ENCODE measurements at regions not wholly inside any gene's neighbourhood (a gene's known extent, or its start where the extent isn't known, plus 50 kb on each side); places are given as distances from the start of the nearest gene placed in this dataset.

DNA sequence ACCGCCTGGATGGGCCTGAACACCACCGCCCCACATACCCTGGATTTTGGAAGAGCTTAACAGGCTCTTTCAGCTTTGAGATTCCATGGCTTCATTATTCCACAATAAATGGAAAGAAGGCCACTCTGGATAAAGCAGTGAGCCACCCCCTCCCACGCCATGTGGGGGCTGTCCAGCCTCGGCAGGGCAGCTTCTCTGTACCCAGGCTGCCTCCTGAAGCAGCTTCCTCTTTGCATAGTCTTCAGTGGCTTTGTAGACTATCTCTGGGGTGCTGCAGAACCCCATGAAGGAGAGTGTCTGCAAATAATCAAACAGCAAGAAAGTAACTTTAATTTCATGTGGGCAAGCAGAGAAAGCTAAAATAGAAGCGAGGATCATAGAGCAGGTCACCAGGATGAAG, 96.6 kb upstream of the NXT1 start:
- CTCF ChIA-PET = no interaction called here
- no peak for DNase-seq (ENCODE audit: extremely low spot score)
- TF ChIP-seq FOXM1 (IDR thresholded peaks at IDR 0.05; ENCODE audit: borderline replicate concordance) (no peak), NFRKB (IDR thresholded peaks at IDR 0.05) (no peak), ZNF384 (IDR thresholded peaks at IDR 0.05) (no peak), L3MBTL2 (conservative IDR thresholded peaks at IDR 0.05) (no peak), SP1 (IDR thresholded peaks at IDR 0.05) (no peak), FOXA1 (IDR thresholded peaks at IDR 0.05) (no peak), BHLHE40 (IDR thresholded peaks at IDR 0.05; ENCODE audit: borderline replicate concordance) (no peak), ELF4 (IDR thresholded peaks at IDR 0.05) (no peak), LEF1 (IDR thresholded peaks at IDR 0.05; ENCODE audit: borderline replicate concordance) (no peak), ARNT (IDR thresholded peaks at IDR 0.05) (no peak), TARDBP (IDR thresholded peaks at IDR 0.05) (no peak)
- POLR2A ChIA-PET = no interaction called here

GRCh38 chr20:23253524-23253923, 97.1 kb upstream of the NXT1 start:
- DNase-seq (ENCODE audit: extremely low spot score) = no peak
- CTCF ChIA-PET = no interaction called here
- no peak for TF ChIP-seq SUZ12 (IDR thresholded peaks at IDR 0.05)
- TF ChIP-seq NFRKB (IDR thresholded peaks at IDR 0.05) = no peak
- no peak for TF ChIP-seq SP1 (IDR thresholded peaks at IDR 0.05)
- TF ChIP-seq TARDBP (IDR thresholded peaks at IDR 0.05) = no peak
- TF ChIP-seq ARNT (IDR thresholded peaks at IDR 0.05) = no peak
- TF ChIP-seq FOXM1 (IDR thresholded peaks at IDR 0.05; ENCODE audit: borderline replicate concordance) = no peak
- no peak for TF ChIP-seq LEF1 (IDR thresholded peaks at IDR 0.05; ENCODE audit: borderline replicate concordance)
- no peak for TF ChIP-seq BHLHE40 (IDR thresholded peaks at IDR 0.05; ENCODE audit: borderline replicate concordance)
- POLR2A ChIA-PET = no interaction called here

GRCh38 chr20:23251779-23252178, 98.8 kb upstream of the NXT1 start:
- ChIA-PET CTCF (no interaction called here), POLR2A (no interaction called here)
- DNase-seq (ENCODE audit: extremely low spot score) = no peak
- TF ChIP-seq HDGF (IDR thresholded peaks at IDR 0.05; ENCODE audit: borderline replicate concordance) = no peak
- no peak for TF ChIP-seq SUZ12 (IDR thresholded peaks at IDR 0.05)
- TF ChIP-seq PKNOX1 (IDR thresholded peaks at IDR 0.05) = no peak
- TF ChIP-seq NFRKB (IDR thresholded peaks at IDR 0.05) = no peak
- TF ChIP-seq FOXM1 (IDR thresholded peaks at IDR 0.05; ENCODE audit: borderline replicate concordance) = no peak
- no peak for TF ChIP-seq TARDBP (IDR thresholded peaks at IDR 0.05)
- TF ChIP-seq ELF4 (IDR thresholded peaks at IDR 0.05) = no peak
- TF ChIP-seq BHLHE40 (IDR thresholded peaks at IDR 0.05; ENCODE audit: borderline replicate concordance) = no peak
- no peak for TF ChIP-seq L3MBTL2 (conservative IDR thresholded peaks at IDR 0.05)
- TF ChIP-seq SP1 (IDR thresholded peaks at IDR 0.05) = no peak
- TF ChIP-seq FOXK2 (IDR thresholded peaks at IDR 0.05) = no peak
- no peak for TF ChIP-seq ARNT (IDR thresholded peaks at IDR 0.05)
- TF ChIP-seq LEF1 (IDR thresholded peaks at IDR 0.05; ENCODE audit: borderline replicate concordance) = no peak
- no peak for TF ChIP-seq ZNF384 (IDR thresholded peaks at IDR 0.05)
- no peak for TF ChIP-seq CTBP1 (IDR thresholded peaks at IDR 0.05; ENCODE audit: borderline replicate concordance)
- no peak for TF ChIP-seq FOXA1 (IDR thresholded peaks at IDR 0.05)

DNA sequence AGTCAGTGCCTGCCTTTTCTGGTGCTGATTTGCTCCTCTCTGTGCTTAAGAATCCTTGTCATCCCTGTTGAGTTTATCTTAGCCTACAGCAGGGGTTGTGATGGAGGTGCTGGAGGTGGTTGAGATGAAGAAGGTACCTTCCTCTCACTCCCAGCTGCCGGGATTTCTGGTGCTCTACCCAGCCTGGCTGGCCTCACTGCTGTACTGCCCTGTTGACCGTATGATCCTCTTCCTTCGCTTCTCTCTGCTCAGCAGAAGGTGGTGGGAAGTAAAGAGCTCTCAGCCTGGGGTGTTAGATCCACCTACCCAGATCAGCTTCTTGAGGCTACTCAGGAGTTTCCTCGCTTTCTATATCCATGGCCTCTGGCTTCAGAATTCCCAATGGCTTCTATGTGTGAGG, 101.0 kb upstream of the NXT1 start:
- TF ChIP-seq FOXK2 (IDR thresholded peaks at IDR 0.05) (no peak), SUZ12 (IDR thresholded peaks at IDR 0.05) (no peak), LEF1 (IDR thresholded peaks at IDR 0.05; ENCODE audit: borderline replicate concordance) (no peak), CTBP1 (IDR thresholded peaks at IDR 0.05; ENCODE audit: borderline replicate concordance) (no peak), NFRKB (IDR thresholded peaks at IDR 0.05) (no peak), ZNF384 (IDR thresholded peaks at IDR 0.05) (no peak), FOXA1 (IDR thresholded peaks at IDR 0.05) (no peak), SP1 (IDR thresholded peaks at IDR 0.05) (no peak), TARDBP (IDR thresholded peaks at IDR 0.05) (no peak), HDGF (IDR thresholded peaks at IDR 0.05; ENCODE audit: borderline replicate concordance) (no peak), ARNT (IDR thresholded peaks at IDR 0.05) (no peak), L3MBTL2 (conservative IDR thresholded peaks at IDR 0.05) (no peak), ELF4 (IDR thresholded peaks at IDR 0.05) (no peak)
- DNase-seq (ENCODE audit: extremely low spot score) = no peak
- CTCF ChIA-PET = no interaction called here
- POLR2A ChIA-PET = no interaction called here

- no peak for DNase-seq (ENCODE audit: extremely low spot score)
- TF ChIP-seq FOXA1 (IDR thresholded peaks at IDR 0.05) (no peak), HDGF (IDR thresholded peaks at IDR 0.05; ENCODE audit: borderline replicate concordance) (no peak), ELF4 (IDR thresholded peaks at IDR 0.05) (no peak), CTBP1 (IDR thresholded peaks at IDR 0.05; ENCODE audit: borderline replicate concordance) (no peak), NFRKB (IDR thresholded peaks at IDR 0.05) (no peak), TARDBP (IDR thresholded peaks at IDR 0.05) (no peak), BHLHE40 (IDR thresholded peaks at IDR 0.05; ENCODE audit: borderline replicate concordance) (no peak), SUZ12 (IDR thresholded peaks at IDR 0.05) (no peak), FOXM1 (IDR thresholded peaks at IDR 0.05; ENCODE audit: borderline replicate concordance) (no peak), SP1 (IDR thresholded peaks at IDR 0.05) (no peak), LEF1 (IDR thresholded peaks at IDR 0.05; ENCODE audit: borderline replicate concordance) (no peak), PKNOX1 (IDR thresholded peaks at IDR 0.05) (no peak), ARNT (IDR thresholded peaks at IDR 0.05) (no peak), ZNF384 (IDR thresholded peaks at IDR 0.05) (no peak), L3MBTL2 (conservative IDR thresholded peaks at IDR 0.05) (no peak)
- CTCF ChIA-PET = no interaction called here
- POLR2A ChIA-PET = no interaction called here
Observed at GRCh38 chr20:23248461-23248882, 102.1 kb upstream of the NXT1 start.

DNA sequence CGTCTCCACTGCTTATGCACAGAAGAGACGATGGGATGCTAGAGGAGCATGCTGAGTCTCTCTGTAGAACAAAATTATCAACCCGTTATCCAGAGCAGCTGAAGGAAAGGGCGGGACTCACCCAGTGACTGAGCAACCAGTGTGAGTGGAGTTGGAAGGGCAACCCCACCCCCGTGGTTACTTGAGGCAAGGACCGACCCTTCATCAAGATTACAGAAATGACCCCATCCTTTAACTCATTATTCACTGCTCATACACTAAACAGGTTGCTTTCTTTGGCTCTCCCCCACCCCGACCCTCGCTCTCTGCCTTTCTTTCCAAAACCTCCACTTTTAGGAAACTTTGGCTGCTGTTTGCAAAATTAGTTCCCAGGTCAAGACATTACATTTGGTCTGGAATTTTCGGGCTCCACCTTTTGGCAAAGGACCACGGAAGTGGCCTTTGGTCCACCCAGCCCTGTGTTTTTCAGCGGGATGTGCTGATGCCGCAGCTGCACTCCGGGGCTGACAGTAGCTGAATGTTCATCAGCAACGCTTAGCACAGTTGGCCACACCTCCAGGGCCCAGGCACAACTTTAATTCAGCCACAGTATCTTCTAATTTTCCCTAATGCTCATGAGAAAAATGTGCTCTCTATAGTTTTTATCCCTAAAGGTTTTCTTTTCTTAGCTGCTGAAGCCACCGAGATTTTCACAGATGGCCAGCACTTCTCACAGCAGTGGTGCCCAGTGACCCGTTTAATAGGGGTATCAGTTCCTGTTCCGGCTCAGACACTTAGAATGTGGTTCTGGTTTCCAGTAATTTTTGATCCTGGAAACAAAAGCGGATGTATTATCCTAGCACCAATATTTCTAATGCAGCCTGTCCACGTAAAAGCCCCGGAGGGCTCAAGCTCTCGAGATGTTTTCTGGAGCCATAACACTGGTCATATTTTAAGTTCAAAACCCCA, 103.6 kb upstream of the NXT1 start:
- DNase-seq (ENCODE audit: extremely low spot score) = no peak
- no peak for TF ChIP-seq ELF4 (IDR thresholded peaks at IDR 0.05)
- TF ChIP-seq TARDBP (IDR thresholded peaks at IDR 0.05) = no peak
- no peak for TF ChIP-seq BHLHE40 (IDR thresholded peaks at IDR 0.05; ENCODE audit: borderline replicate concordance)
- TF ChIP-seq PKNOX1 (IDR thresholded peaks at IDR 0.05) = no peak
- TF ChIP-seq SUZ12 (IDR thresholded peaks at IDR 0.05) = no peak
- no peak for TF ChIP-seq ARNT (IDR thresholded peaks at IDR 0.05)
- TF ChIP-seq LEF1 (IDR thresholded peaks at IDR 0.05; ENCODE audit: borderline replicate concordance) = no peak
- TF ChIP-seq ZNF384 (IDR thresholded peaks at IDR 0.05) = no peak
- no peak for TF ChIP-seq HDGF (IDR thresholded peaks at IDR 0.05; ENCODE audit: borderline replicate concordance)
- TF ChIP-seq FOXM1 (IDR thresholded peaks at IDR 0.05; ENCODE audit: borderline replicate concordance) = no peak
- no peak for TF ChIP-seq L3MBTL2 (conservative IDR thresholded peaks at IDR 0.05)
- no peak for TF ChIP-seq FOXK2 (IDR thresholded peaks at IDR 0.05)
- no peak for TF ChIP-seq SP1 (IDR thresholded peaks at IDR 0.05)
- TF ChIP-seq FOXA1 (IDR thresholded peaks at IDR 0.05) = no peak
- no peak for TF ChIP-seq CTBP1 (IDR thresholded peaks at IDR 0.05; ENCODE audit: borderline replicate concordance)
- TF ChIP-seq NFRKB (IDR thresholded peaks at IDR 0.05) = no peak
- ChIA-PET POLR2A (no interaction called here), CTCF (interaction anchor here (1.2 kb wide), 1 partner anchor 555 kb away, joined by 3 read pairs; no protein-coding TSS in a partner anchor)

Measured in HEK293T (cell line).